H1 (cell line): ENCODE measurements at regions not wholly inside any gene's neighbourhood (a gene's known extent, or its start where the extent isn't known, plus 50 kb on each side); places are given as distances from the start of the nearest gene placed in this dataset.

Experiments
- CTCF ChIA-PET: fragments of 300-600 bp; sonication (Branson Sonifier 250); formaldehyde crosslinking; loops from one replicate; lab custom pipeline; 2021; ENCODE audit not compliant: partially characterized antibody; lab: Charles Lee
- POLR2A ChIA-PET: fragments of 300-600 bp; sonication (Branson Sonifier 250); formaldehyde crosslinking; loops from one replicate; lab custom pipeline; 2021; ENCODE audit warnings: inconsistent platforms; ENCODE audit not compliant: partially characterized antibody; lab: Charles Lee
- DNase-seq, 2 experiments: peaks; one replicate each; pipeline versions ENCODE4 v3.0.0 to v3.0.0-alpha.2; 2010 to 2022; ENCODE audit warnings: low spot score in 2 of 2, low read depth in 1 of 2, mixed read lengths in 1 of 2
- FAIRE-seq: peaks from 2 replicates; lab custom pipeline; 2011; peaks lifted over from hg19 to GRCh38; lab: Jason Lieb, UNC
- H2AFZ ChIP-seq: 2 replicates; pipeline ENCODE4 v1.8.1; 2012; ENCODE audit warnings: low read length, inconsistent platforms
- H2AK5ac ChIP-seq: 2 replicates; pipeline ENCODE4 v1.6.1; 2013; ENCODE audit warnings: low read depth, low read length
- H2BK120ac ChIP-seq: replicated peaks from 2 replicates; pipeline ENCODE3; 2013; ENCODE audit warnings: low read depth, low read length, inconsistent platforms
- H2BK12ac ChIP-seq: 2 replicates; pipeline ENCODE4 v1.6.1; 2013; ENCODE audit warnings: low read depth, low read length
- H2BK15ac ChIP-seq: 2 replicates; pipeline ENCODE4 v1.6.1; 2013; ENCODE audit warnings: low read length
- H2BK20ac ChIP-seq: 2 replicates; pipeline ENCODE4 v1.6.1; 2013; ENCODE audit warnings: low read length
- H2BK5ac ChIP-seq: 2 replicates; pipeline ENCODE4 v1.6.1; 2013; ENCODE audit warnings: low read depth, low read length
- H3K14ac ChIP-seq: 2 replicates; pipeline ENCODE4 v1.6.1; 2013; ENCODE audit warnings: inconsistent platforms; ENCODE audit not compliant: insufficient read length
- H3K18ac ChIP-seq: 2 replicates; pipeline ENCODE4 v1.6.1; 2013; ENCODE audit warnings: low read length; ENCODE audit errors: extremely low read depth
- H3K23ac ChIP-seq: 2 replicates; pipeline ENCODE4 v1.6.1; 2013; ENCODE audit warnings: inconsistent platforms; ENCODE audit not compliant: insufficient read length
- H3K23me2 ChIP-seq: 2 replicates; pipeline ENCODE4 v1.6.1; 2013; ENCODE audit warnings: low read depth, low read length
- H3K27ac ChIP-seq: 2 replicates; pipeline ENCODE4 v1.6.1; 2011; ENCODE audit warnings: low read depth, low read length, inconsistent platforms
- H3K27me3 ChIP-seq, 4 experiments: replicated peaks in 1 of 4; 1 replicate in 1 of 4; 2 replicates in 3 of 4; pipeline versions ENCODE4 v1.6.1 to v1.8.1; 2011 to 2013; ENCODE audit warnings: low read length in 3 of 4, mild to moderate bottlenecking in 3 of 4, inconsistent platforms in 2 of 4, mixed read lengths in 2 of 4, moderate library complexity in 1 of 4; ENCODE audit not compliant: control insufficient read depth in 3 of 4, insufficient read depth in 3 of 4; ENCODE audit errors: extremely low read depth in 1 of 4
- H3K36me3 ChIP-seq, 4 experiments: 2 replicates each; pipeline versions ENCODE4 v1.6.1 to v1.8.1; 2011 to 2013; ENCODE audit warnings: mild to moderate bottlenecking in 4 of 4, low read length in 3 of 4, moderate library complexity in 2 of 4, control low read depth in 1 of 4, inconsistent platforms in 1 of 4; ENCODE audit not compliant: insufficient read depth in 4 of 4, control insufficient read depth in 2 of 4
- H3K4ac ChIP-seq: replicated peaks from 2 replicates; pipeline ENCODE3; 2013; ENCODE audit warnings: low read length, low read depth, mixed read lengths, inconsistent platforms; ENCODE audit not compliant: insufficient read length
- H3K4me1 ChIP-seq, 4 experiments: replicated peaks in 1 of 4; 1 replicate in 1 of 4; 2 replicates in 3 of 4; pipeline versions ENCODE4 v1.6.1 to v1.8.1; 2011 to 2013; ENCODE audit warnings: low read length in 3 of 4, inconsistent platforms in 2 of 4, mixed read lengths in 1 of 4; ENCODE audit not compliant: insufficient read depth in 4 of 4, control insufficient read depth in 3 of 4
- H3K4me2 ChIP-seq, 2 experiments: 2 replicates each; pipeline versions ENCODE4 v1.6.1 to v1.8.1; 2011 to 2013; ENCODE audit warnings: low read depth in 2 of 2, low read length in 2 of 2, control low read depth in 1 of 2, inconsistent platforms in 1 of 2, mild to moderate bottlenecking in 1 of 2; ENCODE audit not compliant: insufficient read depth in 1 of 2
- H3K4me3 ChIP-seq, 4 experiments: fragments of 200-600, 300-600 bp in 1 of 4; sonication (generic), shearing (Covaris generic), sonication (Bioruptor Twin) in 1 of 4; 2 replicates each; pipeline versions ENCODE4 v1.5.1 to v1.8.1; 2011 to 2016; ENCODE audit warnings: low read length in 4 of 4, low read depth in 3 of 4, control low read depth in 2 of 4, inconsistent platforms in 2 of 4, mild to moderate bottlenecking in 2 of 4, mixed read lengths in 1 of 4, moderate library complexity in 1 of 4; ENCODE audit not compliant: insufficient read depth in 2 of 4; ENCODE audit errors: extremely low read depth in 1 of 4
- H3K56ac ChIP-seq: replicated peaks from 2 replicates; pipeline ENCODE3; 2013; ENCODE audit warnings: low read depth, mild to moderate bottlenecking, mixed read lengths, low read length, inconsistent platforms; ENCODE audit not compliant: insufficient read length
- H3K79me1 ChIP-seq: 2 replicates; pipeline ENCODE4 v1.6.1; 2013; ENCODE audit warnings: low read depth, low read length, control low read depth
- H3K79me2 ChIP-seq, 2 experiments: 2 replicates each; pipeline versions ENCODE4 v1.6.1 to v1.8.1; 2012 to 2013; ENCODE audit warnings: low read length in 2 of 2, mild to moderate bottlenecking in 2 of 2, inconsistent platforms in 1 of 2; ENCODE audit not compliant: insufficient read depth in 2 of 2, control insufficient read depth in 1 of 2
- H3K9ac ChIP-seq, 4 experiments: replicated peaks in 1 of 4; 1 replicate in 1 of 4; 2 replicates in 3 of 4; pipeline versions ENCODE4 v1.6.1 to v1.8.1; 2011 to 2013; ENCODE audit warnings: low read depth in 3 of 4, low read length in 3 of 4, control low read depth in 2 of 4, mild to moderate bottlenecking in 2 of 4, moderate library complexity in 2 of 4, inconsistent platforms in 1 of 4; ENCODE audit errors: extremely low read depth in 1 of 4
- H3K9me3 ChIP-seq, 2 experiments: 2 replicates each; pipeline versions ENCODE4 v1.6.1 to v1.8.1; 2012 to 2013; ENCODE audit warnings: mild to moderate bottlenecking in 2 of 2, moderate library complexity in 2 of 2, control low read depth in 1 of 2, inconsistent platforms in 1 of 2, low read depth in 1 of 2, low read length in 1 of 2, mixed read lengths in 1 of 2; ENCODE audit not compliant: insufficient read depth in 2 of 2
- H4K20me1 ChIP-seq, 2 experiments: replicated peaks in 1 of 2; 2 replicates each; pipeline versions ENCODE3 to v1.8.1; 2011 to 2013; ENCODE audit warnings: inconsistent platforms in 2 of 2, low read length in 2 of 2, mild to moderate bottlenecking in 1 of 2; ENCODE audit not compliant: insufficient read depth in 2 of 2, control insufficient read depth in 1 of 2
- H4K5ac ChIP-seq: 2 replicates; pipeline ENCODE4 v1.6.1; 2013; ENCODE audit warnings: low read length, low read depth, mixed read lengths, inconsistent platforms; ENCODE audit not compliant: insufficient read length
- H4K8ac ChIP-seq: 2 replicates; pipeline ENCODE4 v1.8.0; 2013; ENCODE audit warnings: mild to moderate bottlenecking, moderate library complexity, low read length, inconsistent platforms; ENCODE audit not compliant: insufficient read depth; ENCODE audit errors: extremely low read depth
- H4K91ac ChIP-seq: replicated peaks from 2 replicates; pipeline ENCODE3; 2013; ENCODE audit warnings: low read length, mixed read lengths, inconsistent platforms; ENCODE audit not compliant: insufficient read length
- KDM1A ChIP-seq: fragments of 200-600, 300-600 bp; sonication (generic); IDR thresholded peaks from 2 replicates; pipeline ENCODE4 v1.7.1; 2016; ENCODE audit warnings: mild to moderate bottlenecking, low read length, borderline replicate concordance
- PHF8 ChIP-seq: fragments of 200-600 bp; sonication (generic); conservative IDR thresholded peaks from 2 replicates; pipeline ENCODE4 v1.7.1; 2012; ENCODE audit warnings: low read depth, mild to moderate bottlenecking, inconsistent platforms, low read length, moderate library complexity
- RNF2 ChIP-seq: fragments of 200-900, 300-1000 bp; sonication (generic); IDR thresholded peaks from 2 replicates; pipeline ENCODE4 v1.7.1; 2016; ENCODE audit warnings: borderline replicate concordance, low read depth, mild to moderate bottlenecking, antibody characterized with exemption, low read length; ENCODE audit not compliant: poor library complexity, severe bottlenecking; ENCODE audit errors: missing control alignments
- TBP ChIP-seq: IDR thresholded peaks from 2 replicates; pipeline ENCODE4 v1.6.1; 2011; ENCODE audit warnings: low read depth, low read length, improper control_type of control experiment

DNA sequence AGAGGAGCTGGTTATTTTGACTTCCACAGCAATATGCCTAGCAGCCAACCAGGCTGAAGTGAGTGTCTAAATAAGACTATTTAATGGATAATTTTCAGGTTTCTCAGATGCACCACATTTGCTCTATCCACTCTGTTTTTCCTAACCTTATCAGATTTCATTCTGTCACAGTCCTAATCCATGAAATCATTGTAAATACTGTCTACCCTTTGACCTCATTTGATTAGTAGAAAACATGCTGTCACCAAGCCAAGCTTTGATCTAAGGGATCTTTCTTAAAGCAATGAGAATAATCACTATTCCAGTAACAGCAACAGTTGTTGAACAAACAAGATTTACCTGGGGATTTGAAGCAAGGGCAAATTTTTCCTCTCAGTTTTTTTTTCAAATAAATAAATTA, 595.6 kb downstream of the LTN1 start:
- Histone ChIP-seq H3K18ac (no peak overlapping the region), H3K14ac (no peak overlapping the region), H2BK20ac (no peak overlapping the region), H2BK15ac (no peak overlapping the region), H3K79me2 (no peaks in the 10 kb centered on the region), H2BK120ac (no peak overlapping the region), H3K9ac (no peak overlapping the region), H3K56ac (no peak overlapping the region), H3K79me1 (no peaks in the 10 kb centered on the region), H2AFZ (no peak overlapping the region), H3K27ac (no peak overlapping the region), H3K36me3 (0 out of 8 replicates have a peak, but pooled peaks cover 0 to 4% (median 0%) of the 10 kb centered on the region in 4 experiments), H4K8ac (no peak overlapping the region), H3K4ac (no peak overlapping the region), H3K9me3 (peaks cover 21 to 23% of the 10 kb centered on the region in 2 experiments), H3K23me2 (no peaks in the 10 kb centered on the region), H3K23ac (no peak overlapping the region), H2BK5ac (no peak overlapping the region), H3K4me2 (no peak overlapping the region), H4K20me1 (no peaks in the 10 kb centered on the region), H4K5ac (no peak overlapping the region), H4K91ac (no peak overlapping the region), H3K4me1 (no peaks in the 10 kb centered on the region)
- POLR2A ChIA-PET, result interaction anchor here (0.7 kb wide), 1 partner anchor 20 kb away, joined by 3 read pairs; no protein-coding TSS in a partner anchor
- CTCF ChIA-PET, result interaction anchor here (1.0 kb wide), 1 partner anchor 8 kb away, joined by 3 read pairs; no protein-coding TSS in a partner anchor
- FAIRE-seq, result no peak
- TF ChIP-seq RNF2 (no peak), TBP (no peak), PHF8 (no peak), KDM1A (no peak)
- TF ChIP-seq, all 59 proteins: peak for 0
- H3K27me3 ChIP-seq, result no peaks in the 10 kb centered on the region
- H2BK12ac ChIP-seq, result no peak overlapping the region
- no peak for DNase-seq
- H3K4me3 ChIP-seq, result no peak overlapping the region
- no peak overlapping the region for H2AK5ac ChIP-seq
